IPS-18c (cell line): ENCODE measurements at regions not wholly inside any gene's neighbourhood (a gene's known extent, or its start where the extent isn't known, plus 50 kb on each side); places are given as distances from the start of the nearest gene placed in this dataset.
"Not testable (repeated sequence)": the region's sequence is repeated elsewhere in the genome, so short reads cannot be mapped to it uniquely, and the experiment has no call there.

Experiments
- H3K4me3 ChIP-seq: 2 replicates; pipeline ENCODE4 v1.7.0; 2013; ENCODE audit warnings: low read depth, mild to moderate bottlenecking, low read length, moderate library complexity; ENCODE audit not compliant: insufficient read depth
- H3K9me3 ChIP-seq: one replicate; pipeline ENCODE4 v1.6.1; 2013; ENCODE audit warnings: mild to moderate bottlenecking, low read length, moderate library complexity; ENCODE audit not compliant: control insufficient read depth, insufficient read depth

DNA sequence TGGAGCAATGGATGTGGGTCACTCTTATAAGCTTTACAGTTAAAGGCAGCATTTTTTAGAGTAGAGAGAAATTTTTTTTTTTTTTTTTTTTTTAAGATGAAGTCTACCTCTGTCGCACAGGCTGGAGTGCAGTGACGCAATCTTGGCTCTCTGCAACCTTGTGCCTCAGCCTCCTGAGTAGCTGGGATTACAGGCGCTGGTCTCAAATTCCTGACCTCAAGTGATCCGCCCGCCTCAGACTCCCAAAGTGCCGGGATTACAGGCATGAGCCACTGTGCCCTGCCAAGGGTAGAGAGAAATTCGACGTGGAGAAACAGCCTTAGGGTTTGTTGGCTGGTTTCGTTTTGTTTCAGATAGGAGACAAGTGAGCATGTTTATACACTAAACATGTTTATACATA is 594.2 kb upstream of the ADAMTS5 start:
- H3K4me3 ChIP-seq: no peak overlapping the region
- no peaks in the 10 kb centered on the region for H3K9me3 ChIP-seq

- Histone ChIP-seq H3K4me3 (no peak overlapping the region), H3K9me3 (no peaks in the 10 kb centered on the region)
These were observed 590.5 kb upstream of the ADAMTS5 start for GRCh38 chr21:27557356-27557755.

- Histone ChIP-seq H3K9me3 (peaks cover 7% of the 10 kb centered on the region), H3K4me3 (no peak overlapping the region)
These were observed 589.1 kb upstream of the ADAMTS5 start for GRCh38 chr21:27555996-27556395.

DNA sequence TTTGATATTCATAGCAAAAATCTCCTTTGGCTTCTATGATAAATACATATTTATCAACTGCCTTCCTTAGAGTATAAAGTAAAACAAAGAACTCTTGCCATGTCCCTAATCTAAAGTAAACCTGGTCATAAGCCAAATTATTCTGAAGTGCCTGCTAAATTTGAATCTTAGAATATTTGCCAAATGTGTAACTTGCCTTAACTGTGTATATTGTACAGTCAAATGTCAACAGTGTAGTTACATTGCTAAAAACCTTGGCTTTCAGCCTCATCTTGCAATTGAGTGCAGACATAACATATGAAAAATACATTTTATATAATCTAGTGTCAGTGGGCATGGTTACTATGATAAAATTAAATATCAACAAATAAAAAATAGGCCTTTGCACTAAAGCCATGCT is 583.4 kb upstream of the ADAMTS5 start:
- H3K4me3 ChIP-seq: no peak overlapping the region
- peaks cover 7% of the 10 kb centered on the region for H3K9me3 ChIP-seq

DNA sequence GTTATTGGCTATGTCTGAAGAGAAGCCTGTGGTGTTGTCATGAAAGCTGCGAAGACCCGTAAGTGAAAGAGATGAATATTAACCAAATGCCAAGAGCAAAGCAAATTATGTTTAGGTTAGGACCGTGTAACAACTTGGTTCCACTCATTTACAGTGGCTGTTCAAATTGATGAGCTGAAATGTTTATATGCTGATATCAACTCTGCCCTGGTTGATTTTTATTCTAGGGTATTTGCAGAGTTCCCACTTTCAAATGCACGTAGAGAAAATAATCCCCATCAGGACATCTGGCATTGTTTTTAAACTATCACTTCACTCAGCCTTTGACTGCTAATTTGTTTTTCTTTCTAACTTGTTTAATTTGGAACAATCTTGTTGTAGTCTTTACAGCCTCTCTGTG is 581.6 kb upstream of the ADAMTS5 start:
- peaks cover 7% of the 10 kb centered on the region for H3K9me3 ChIP-seq
- no peak overlapping the region for H3K4me3 ChIP-seq

DNA sequence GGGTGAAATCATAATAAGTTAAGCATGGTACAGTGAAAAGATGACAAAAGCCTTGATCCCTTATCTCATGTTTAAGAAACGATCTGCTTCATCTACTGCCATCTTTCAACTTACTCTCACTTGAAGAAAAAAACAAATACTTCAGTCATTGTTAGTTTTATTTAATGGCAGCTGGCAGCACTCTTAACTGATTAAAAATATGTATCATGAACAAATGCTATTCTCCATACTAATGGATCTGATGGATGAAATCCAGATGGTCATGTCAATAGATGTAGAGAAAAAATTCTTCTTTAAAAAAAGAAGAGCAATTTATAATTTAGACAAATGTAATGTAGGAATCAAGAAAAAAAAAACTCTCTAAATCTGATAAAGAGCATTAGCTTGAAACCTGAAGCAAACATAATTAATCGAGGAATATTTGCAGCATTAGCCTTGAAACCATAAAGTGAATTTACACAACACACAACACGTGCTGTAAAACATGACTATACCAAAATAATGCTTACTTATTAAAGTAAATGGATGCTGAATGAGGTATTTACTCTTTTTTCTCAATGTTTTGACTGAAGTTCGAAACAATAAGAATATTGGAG is 579.0 kb upstream of the ADAMTS5 start:
- Histone ChIP-seq H3K9me3 (no peaks in the 10 kb centered on the region), H3K4me3 (no peak overlapping the region)

GRCh38 chr21:27542126-27542525 is 575.2 kb upstream of the ADAMTS5 start:
- H3K4me3 ChIP-seq, H3K9me3 ChIP-seq: not testable (repeated sequence)

- H3K4me3 ChIP-seq: no peak overlapping the region
- H3K9me3 ChIP-seq: no peaks in the 10 kb centered on the region
These were observed 569.4 kb upstream of the ADAMTS5 start for GRCh38 chr21:27536319-27536718.

DNA sequence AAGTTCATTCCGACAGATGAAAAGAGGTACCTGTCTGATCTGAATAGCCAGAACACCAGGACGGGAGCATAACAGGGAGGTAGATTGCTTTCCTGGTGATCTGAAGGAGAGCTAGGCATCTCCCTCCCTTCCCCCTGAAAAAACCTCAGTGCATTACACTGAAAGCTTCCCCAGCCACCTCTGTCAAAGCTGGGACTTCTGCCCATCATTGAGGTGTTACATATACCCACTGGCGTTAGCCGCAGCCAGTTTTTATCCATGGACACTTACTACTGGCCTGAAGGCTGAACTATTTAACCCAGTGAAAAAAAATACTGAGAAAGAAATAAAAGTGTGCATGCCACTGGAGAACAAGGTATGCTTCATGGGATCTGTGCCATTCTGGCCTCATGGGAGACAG is 568.3 kb upstream of the ADAMTS5 start:
- H3K4me3 ChIP-seq: no peak overlapping the region
- H3K9me3 ChIP-seq: no peaks in the 10 kb centered on the region

DNA sequence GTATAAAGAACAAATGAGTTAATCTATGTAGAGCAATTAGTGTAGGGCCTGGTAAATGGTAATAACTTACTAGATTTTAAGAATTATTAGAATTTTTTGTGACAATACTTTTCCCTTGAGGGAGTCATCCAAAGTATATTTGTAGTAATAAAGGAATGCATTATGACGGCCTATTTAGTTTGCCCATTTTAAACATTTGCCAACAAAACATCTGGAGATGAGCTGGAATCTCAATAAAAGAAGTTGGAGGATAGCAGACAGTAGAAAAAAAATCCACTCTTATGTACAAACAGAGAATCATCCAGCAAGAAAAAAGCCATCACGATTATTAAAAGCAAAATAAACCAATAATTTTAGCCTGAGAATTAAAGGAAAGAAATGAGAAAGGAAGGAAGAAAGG is 567.3 kb upstream of the ADAMTS5 start:
- Histone ChIP-seq H3K9me3 (no peaks in the 10 kb centered on the region), H3K4me3 (no peak overlapping the region)

GRCh38 chr21:27532076-27532475 is 565.2 kb upstream of the ADAMTS5 start:
- no peak overlapping the region for H3K4me3 ChIP-seq
- H3K9me3 ChIP-seq: no peaks in the 10 kb centered on the region

- no peaks in the 10 kb centered on the region for H3K9me3 ChIP-seq
These were observed 561.8 kb upstream of the ADAMTS5 start for GRCh38 chr21:27528697-27529096.

DNA sequence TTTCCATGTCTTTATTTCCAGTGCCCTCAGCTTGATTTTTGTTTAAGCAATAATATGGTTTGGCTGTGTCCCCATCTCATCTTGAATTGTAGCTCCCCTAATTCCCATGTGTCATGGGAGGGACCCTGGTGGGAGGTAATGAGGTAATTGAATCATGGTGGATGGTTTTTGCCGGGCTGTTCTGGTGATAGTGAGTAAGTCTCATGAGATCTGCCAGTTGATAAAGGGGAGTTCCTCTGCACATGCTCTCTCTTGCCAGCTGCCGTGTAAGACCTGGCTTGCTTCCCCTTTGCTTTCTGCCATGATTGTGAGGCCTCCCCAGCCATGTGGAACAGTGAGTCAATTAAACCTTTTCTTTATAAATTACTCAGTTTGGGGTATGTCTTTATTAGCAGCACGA is 559.6 kb upstream of the ADAMTS5 start:
- Histone ChIP-seq H3K9me3 (no peaks in the 10 kb centered on the region), H3K4me3 (no peak overlapping the region)

More at GRCh38 chr21:27528697-27529096, 561.8 kb upstream of the ADAMTS5 start:
- no peak overlapping the region for H3K4me3 ChIP-seq

DNA sequence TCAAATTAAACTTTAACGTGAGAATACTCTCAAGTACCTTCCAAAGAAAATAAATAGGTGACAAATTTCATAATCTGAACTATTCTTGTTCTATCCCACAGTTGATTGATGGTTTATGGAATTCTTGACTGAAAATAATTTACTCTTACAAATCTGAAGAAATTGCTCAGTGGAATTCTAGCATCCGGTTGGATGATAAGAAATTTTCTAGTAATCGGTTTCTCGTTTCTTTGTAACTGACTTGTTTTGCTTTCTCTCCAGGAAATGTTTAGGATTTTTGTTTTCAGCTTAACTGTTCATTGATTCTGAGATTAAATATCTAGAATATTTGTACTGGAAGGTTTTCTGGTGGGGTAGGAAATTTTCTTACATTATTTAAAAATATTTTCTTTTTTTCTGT is 558.9 kb upstream of the ADAMTS5 start:
- Histone ChIP-seq H3K9me3 (no peaks in the 10 kb centered on the region), H3K4me3 (no peak overlapping the region)

- H3K9me3 ChIP-seq: peaks cover 4% of the 10 kb centered on the region
These were observed 552.5 kb upstream of the ADAMTS5 start for GRCh38 chr21:27519361-27519760.

GRCh38 chr21:27517177-27517576 is 550.3 kb upstream of the ADAMTS5 start:
- H3K4me3 ChIP-seq, H3K9me3 ChIP-seq: not testable (repeated sequence)

More at GRCh38 chr21:27519361-27519760, 552.5 kb upstream of the ADAMTS5 start:
- H3K4me3 ChIP-seq: no peak overlapping the region

- H3K4me3 ChIP-seq: no peak overlapping the region
- peaks cover 4% of the 10 kb centered on the region for H3K9me3 ChIP-seq
These were observed 548.8 kb upstream of the ADAMTS5 start for GRCh38 chr21:27515676-27516075.

GRCh38 chr21:27513825-27514224 is 546.9 kb upstream of the ADAMTS5 start:
- peaks cover 4% of the 10 kb centered on the region for H3K9me3 ChIP-seq
- no peak overlapping the region for H3K4me3 ChIP-seq

- no peak overlapping the region for H3K4me3 ChIP-seq
- H3K9me3 ChIP-seq: peaks cover 4% of the 10 kb centered on the region
These were observed 546.1 kb upstream of the ADAMTS5 start for GRCh38 chr21:27513016-27513415.
